H1 (cell line): ENCODE measurements at regions not wholly inside any gene's neighbourhood (a gene's known extent, or its start where the extent isn't known, plus 50 kb on each side); places are given as distances from the start of the nearest gene placed in this dataset.

Experiments
- CTCF ChIA-PET: fragments of 300-600 bp; sonication (Branson Sonifier 250); formaldehyde crosslinking; loops from one replicate; lab custom pipeline; 2021; ENCODE audit not compliant: partially characterized antibody; lab: Charles Lee
- POLR2A ChIA-PET: fragments of 300-600 bp; sonication (Branson Sonifier 250); formaldehyde crosslinking; loops from one replicate; lab custom pipeline; 2021; ENCODE audit warnings: inconsistent platforms; ENCODE audit not compliant: partially characterized antibody; lab: Charles Lee
- DNase-seq, 2 experiments: peaks; one replicate each; pipeline versions ENCODE4 v3.0.0 to v3.0.0-alpha.2; 2010 to 2022; ENCODE audit warnings: low spot score in 2 of 2, low read depth in 1 of 2, mixed read lengths in 1 of 2
- FAIRE-seq: peaks from 2 replicates; lab custom pipeline; 2011; peaks lifted over from hg19 to GRCh38; lab: Jason Lieb, UNC
- H2AFZ ChIP-seq: 2 replicates; pipeline ENCODE4 v1.8.1; 2012; ENCODE audit warnings: low read length, inconsistent platforms
- H2AK5ac ChIP-seq: 2 replicates; pipeline ENCODE4 v1.6.1; 2013; ENCODE audit warnings: low read depth, low read length
- H2BK120ac ChIP-seq: replicated peaks from 2 replicates; pipeline ENCODE3; 2013; ENCODE audit warnings: low read depth, low read length, inconsistent platforms
- H2BK12ac ChIP-seq: 2 replicates; pipeline ENCODE4 v1.6.1; 2013; ENCODE audit warnings: low read depth, low read length
- H2BK15ac ChIP-seq: 2 replicates; pipeline ENCODE4 v1.6.1; 2013; ENCODE audit warnings: low read length
- H2BK20ac ChIP-seq: 2 replicates; pipeline ENCODE4 v1.6.1; 2013; ENCODE audit warnings: low read length
- H2BK5ac ChIP-seq: 2 replicates; pipeline ENCODE4 v1.6.1; 2013; ENCODE audit warnings: low read depth, low read length
- H3K14ac ChIP-seq: 2 replicates; pipeline ENCODE4 v1.6.1; 2013; ENCODE audit warnings: inconsistent platforms; ENCODE audit not compliant: insufficient read length
- H3K18ac ChIP-seq: 2 replicates; pipeline ENCODE4 v1.6.1; 2013; ENCODE audit warnings: low read length; ENCODE audit errors: extremely low read depth
- H3K23ac ChIP-seq: 2 replicates; pipeline ENCODE4 v1.6.1; 2013; ENCODE audit warnings: inconsistent platforms; ENCODE audit not compliant: insufficient read length
- H3K23me2 ChIP-seq: 2 replicates; pipeline ENCODE4 v1.6.1; 2013; ENCODE audit warnings: low read depth, low read length
- H3K27ac ChIP-seq: 2 replicates; pipeline ENCODE4 v1.6.1; 2011; ENCODE audit warnings: low read depth, low read length, inconsistent platforms
- H3K27me3 ChIP-seq, 4 experiments: replicated peaks in 1 of 4; 1 replicate in 1 of 4; 2 replicates in 3 of 4; pipeline versions ENCODE4 v1.6.1 to v1.8.1; 2011 to 2013; ENCODE audit warnings: low read length in 3 of 4, mild to moderate bottlenecking in 3 of 4, inconsistent platforms in 2 of 4, mixed read lengths in 2 of 4, moderate library complexity in 1 of 4; ENCODE audit not compliant: control insufficient read depth in 3 of 4, insufficient read depth in 3 of 4; ENCODE audit errors: extremely low read depth in 1 of 4
- H3K36me3 ChIP-seq, 4 experiments: 2 replicates each; pipeline versions ENCODE4 v1.6.1 to v1.8.1; 2011 to 2013; ENCODE audit warnings: mild to moderate bottlenecking in 4 of 4, low read length in 3 of 4, moderate library complexity in 2 of 4, control low read depth in 1 of 4, inconsistent platforms in 1 of 4; ENCODE audit not compliant: insufficient read depth in 4 of 4, control insufficient read depth in 2 of 4
- H3K4ac ChIP-seq: replicated peaks from 2 replicates; pipeline ENCODE3; 2013; ENCODE audit warnings: low read length, low read depth, mixed read lengths, inconsistent platforms; ENCODE audit not compliant: insufficient read length
- H3K4me1 ChIP-seq, 4 experiments: replicated peaks in 1 of 4; 1 replicate in 1 of 4; 2 replicates in 3 of 4; pipeline versions ENCODE4 v1.6.1 to v1.8.1; 2011 to 2013; ENCODE audit warnings: low read length in 3 of 4, inconsistent platforms in 2 of 4, mixed read lengths in 1 of 4; ENCODE audit not compliant: insufficient read depth in 4 of 4, control insufficient read depth in 3 of 4
- H3K4me2 ChIP-seq, 2 experiments: 2 replicates each; pipeline versions ENCODE4 v1.6.1 to v1.8.1; 2011 to 2013; ENCODE audit warnings: low read depth in 2 of 2, low read length in 2 of 2, control low read depth in 1 of 2, inconsistent platforms in 1 of 2, mild to moderate bottlenecking in 1 of 2; ENCODE audit not compliant: insufficient read depth in 1 of 2
- H3K4me3 ChIP-seq, 4 experiments: fragments of 200-600, 300-600 bp in 1 of 4; sonication (generic), shearing (Covaris generic), sonication (Bioruptor Twin) in 1 of 4; 2 replicates each; pipeline versions ENCODE4 v1.5.1 to v1.8.1; 2011 to 2016; ENCODE audit warnings: low read length in 4 of 4, low read depth in 3 of 4, control low read depth in 2 of 4, inconsistent platforms in 2 of 4, mild to moderate bottlenecking in 2 of 4, mixed read lengths in 1 of 4, moderate library complexity in 1 of 4; ENCODE audit not compliant: insufficient read depth in 2 of 4; ENCODE audit errors: extremely low read depth in 1 of 4
- H3K56ac ChIP-seq: replicated peaks from 2 replicates; pipeline ENCODE3; 2013; ENCODE audit warnings: low read depth, mild to moderate bottlenecking, mixed read lengths, low read length, inconsistent platforms; ENCODE audit not compliant: insufficient read length
- H3K79me1 ChIP-seq: 2 replicates; pipeline ENCODE4 v1.6.1; 2013; ENCODE audit warnings: low read depth, low read length, control low read depth
- H3K79me2 ChIP-seq, 2 experiments: 2 replicates each; pipeline versions ENCODE4 v1.6.1 to v1.8.1; 2012 to 2013; ENCODE audit warnings: low read length in 2 of 2, mild to moderate bottlenecking in 2 of 2, inconsistent platforms in 1 of 2; ENCODE audit not compliant: insufficient read depth in 2 of 2, control insufficient read depth in 1 of 2
- H3K9ac ChIP-seq, 4 experiments: replicated peaks in 1 of 4; 1 replicate in 1 of 4; 2 replicates in 3 of 4; pipeline versions ENCODE4 v1.6.1 to v1.8.1; 2011 to 2013; ENCODE audit warnings: low read depth in 3 of 4, low read length in 3 of 4, control low read depth in 2 of 4, mild to moderate bottlenecking in 2 of 4, moderate library complexity in 2 of 4, inconsistent platforms in 1 of 4; ENCODE audit errors: extremely low read depth in 1 of 4
- H3K9me3 ChIP-seq, 2 experiments: 2 replicates each; pipeline versions ENCODE4 v1.6.1 to v1.8.1; 2012 to 2013; ENCODE audit warnings: mild to moderate bottlenecking in 2 of 2, moderate library complexity in 2 of 2, control low read depth in 1 of 2, inconsistent platforms in 1 of 2, low read depth in 1 of 2, low read length in 1 of 2, mixed read lengths in 1 of 2; ENCODE audit not compliant: insufficient read depth in 2 of 2
- H4K20me1 ChIP-seq, 2 experiments: replicated peaks in 1 of 2; 2 replicates each; pipeline versions ENCODE3 to v1.8.1; 2011 to 2013; ENCODE audit warnings: inconsistent platforms in 2 of 2, low read length in 2 of 2, mild to moderate bottlenecking in 1 of 2; ENCODE audit not compliant: insufficient read depth in 2 of 2, control insufficient read depth in 1 of 2
- H4K5ac ChIP-seq: 2 replicates; pipeline ENCODE4 v1.6.1; 2013; ENCODE audit warnings: low read length, low read depth, mixed read lengths, inconsistent platforms; ENCODE audit not compliant: insufficient read length
- H4K8ac ChIP-seq: 2 replicates; pipeline ENCODE4 v1.8.0; 2013; ENCODE audit warnings: mild to moderate bottlenecking, moderate library complexity, low read length, inconsistent platforms; ENCODE audit not compliant: insufficient read depth; ENCODE audit errors: extremely low read depth
- H4K91ac ChIP-seq: replicated peaks from 2 replicates; pipeline ENCODE3; 2013; ENCODE audit warnings: low read length, mixed read lengths, inconsistent platforms; ENCODE audit not compliant: insufficient read length
- ASH2L ChIP-seq: fragments of 200-600, 300-600 bp; sonication (generic); IDR thresholded peaks from one replicate; pipeline ENCODE4 v1.7.1; 2017; ENCODE audit warnings: low read length
- ATF3 ChIP-seq: IDR thresholded peaks from 2 replicates; pipeline ENCODE4 v1.6.1; 2011; ENCODE audit warnings: low read depth, mild to moderate bottlenecking, low read length; ENCODE audit not compliant: insufficient read depth
- BCL11A ChIP-seq, 2 experiments: IDR thresholded peaks; one replicate each; pipeline ENCODE4 v1.6.1; 2011; ENCODE audit warnings: low read depth in 2 of 2, low read length in 2 of 2, mild to moderate bottlenecking in 2 of 2
- CEBPB ChIP-seq: IDR thresholded peaks from 2 replicates; pipeline ENCODE4 v1.6.1; 2012; ENCODE audit warnings: low read depth, low read length
- CHD2 ChIP-seq: IDR thresholded peaks from 2 replicates; pipeline ENCODE4 v1.6.1; 2012; ENCODE audit warnings: low read length, improper control_type of control experiment
- EP300 ChIP-seq, 2 experiments: IDR thresholded peaks; 1 replicate in 1 of 2; 2 replicates in 1 of 2; pipeline ENCODE4 v1.6.1; 2011 to 2012; ENCODE audit warnings: low read depth in 2 of 2, low read length in 2 of 2, mild to moderate bottlenecking in 2 of 2, borderline replicate concordance in 1 of 2, inconsistent platforms in 1 of 2, moderate library complexity in 1 of 2
- KDM4A ChIP-seq: IDR thresholded peaks from one replicate; pipeline ENCODE4 v1.7.1; 2012; ENCODE audit warnings: low read depth, mild to moderate bottlenecking, moderate library complexity, low read length, inconsistent platforms; ENCODE audit not compliant: severe bottlenecking
- PHF8 ChIP-seq: fragments of 200-600 bp; sonication (generic); conservative IDR thresholded peaks from 2 replicates; pipeline ENCODE4 v1.7.1; 2012; ENCODE audit warnings: low read depth, mild to moderate bottlenecking, inconsistent platforms, low read length, moderate library complexity
- POU5F1 ChIP-seq: IDR thresholded peaks from 2 replicates; pipeline ENCODE4 v1.6.1; 2011; ENCODE audit warnings: low read depth, mild to moderate bottlenecking, low read length, moderate library complexity
- RXRA ChIP-seq: IDR thresholded peaks from 2 replicates; pipeline ENCODE4 v1.6.1; 2011; ENCODE audit warnings: low read depth, mild to moderate bottlenecking, low read length, moderate library complexity; ENCODE audit not compliant: insufficient read depth
- TBP ChIP-seq: IDR thresholded peaks from 2 replicates; pipeline ENCODE4 v1.6.1; 2011; ENCODE audit warnings: low read depth, low read length, improper control_type of control experiment
- WGBS, 2 experiments: shearing (Covaris generic) in 1 of 2; methylation state at CpG; one replicate each; pipeline versions ENCODE4 v1.1.6 to v1.1.7; 2013 to 2015; ENCODE audit warnings: low lambda C conversion rate in 2 of 2, mixed read lengths in 2 of 2, inconsistent platforms in 1 of 2, low coverage in 1 of 2, missing lambda C conversion rate in 1 of 2; ENCODE audit not compliant: insufficient replicate concordance in 2 of 2, insufficient coverage in 1 of 2, insufficient read length in 1 of 2; ENCODE audit errors: extremely low coverage in 1 of 2, missing lambda C conversion rate in 1 of 2; 5-methylcytosine and 5-hydroxymethylcytosine counted together
- TF ChIP-seq, protein P1 (sequence below), 3 experiments: IDR thresholded peaks; 1 replicate in 2 of 3; 2 replicates in 1 of 3; pipeline versions ENCODE4 v1.5.1 to v1.6.1; 2011; ENCODE audit warnings: low read length in 3 of 3, mild to moderate bottlenecking in 3 of 3, inconsistent platforms in 2 of 3, low read depth in 1 of 3, moderate library complexity in 1 of 3; ENCODE audit not compliant: insufficient read depth in 1 of 3; ENCODE audit errors: control extremely low read depth in 1 of 3

- Histone ChIP-seq H3K9ac (no peak overlapping the region), H2AK5ac (no peak overlapping the region), H2AFZ (no peak overlapping the region), H3K14ac (no peak overlapping the region), H2BK120ac (no peak overlapping the region), H4K5ac (no peak overlapping the region), H3K27me3 (no peaks in the 10 kb centered on the region), H3K36me3 (no peaks in the 10 kb centered on the region), H3K23ac (no peak overlapping the region), H3K4me2 (no peak overlapping the region), H4K20me1 (no peaks in the 10 kb centered on the region), H3K79me1 (no peaks in the 10 kb centered on the region), H4K8ac (no peak overlapping the region), H4K91ac (no peak overlapping the region), H3K9me3 (0 out of 4 replicates have a peak, but pooled peaks cover 0 to 3% of the 10 kb centered on the region in 2 experiments), H3K23me2 (no peaks in the 10 kb centered on the region), H3K4me3 (no peak overlapping the region), H3K27ac (no peak overlapping the region), H3K4me1 (no peaks in the 10 kb centered on the region), H3K56ac (no peak overlapping the region), H2BK12ac (no peak overlapping the region), H3K4ac (no peak overlapping the region), H2BK20ac (no peak overlapping the region), H2BK15ac (0 out of 2 replicates have a peak overlapping the region, but pooled peaks have one; percentile 90), H3K18ac (no peak overlapping the region), H3K79me2 (no peaks in the 10 kb centered on the region), H2BK5ac (no peak overlapping the region)
- POLR2A ChIA-PET = no interaction called here
- FAIRE-seq = no peak
- DNase-seq = no peak
- WGBS, 2 experiments = 88% methylated on average over 4 of the region's 4 CpGs; no CpG with 5 or more reads in 1 of the 2 experiments
- CTCF ChIA-PET = no interaction called here
- no peak for TF ChIP-seq TBP
- TF ChIP-seq ASH2L = no peak
- TF ChIP-seq RXRA = no peak
- TF ChIP-seq BCL11A (IDR thresholded peaks at IDR 0.05; ENCODE audit: low read depth in 2 of 2, low read length in 2 of 2) = no peak
- no peak for TF ChIP-seq KDM4A
- TF ChIP-seq, protein P1, sequence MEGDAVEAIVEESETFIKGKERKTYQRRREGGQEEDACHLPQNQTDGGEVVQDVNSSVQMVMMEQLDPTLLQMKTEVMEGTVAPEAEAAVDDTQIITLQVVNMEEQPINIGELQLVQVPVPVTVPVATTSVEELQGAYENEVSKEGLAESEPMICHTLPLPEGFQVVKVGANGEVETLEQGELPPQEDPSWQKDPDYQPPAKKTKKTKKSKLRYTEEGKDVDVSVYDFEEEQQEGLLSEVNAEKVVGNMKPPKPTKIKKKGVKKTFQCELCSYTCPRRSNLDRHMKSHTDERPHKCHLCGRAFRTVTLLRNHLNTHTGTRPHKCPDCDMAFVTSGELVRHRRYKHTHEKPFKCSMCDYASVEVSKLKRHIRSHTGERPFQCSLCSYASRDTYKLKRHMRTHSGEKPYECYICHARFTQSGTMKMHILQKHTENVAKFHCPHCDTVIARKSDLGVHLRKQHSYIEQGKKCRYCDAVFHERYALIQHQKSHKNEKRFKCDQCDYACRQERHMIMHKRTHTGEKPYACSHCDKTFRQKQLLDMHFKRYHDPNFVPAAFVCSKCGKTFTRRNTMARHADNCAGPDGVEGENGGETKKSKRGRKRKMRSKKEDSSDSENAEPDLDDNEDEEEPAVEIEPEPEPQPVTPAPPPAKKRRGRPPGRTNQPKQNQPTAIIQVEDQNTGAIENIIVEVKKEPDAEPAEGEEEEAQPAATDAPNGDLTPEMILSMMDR (IDR thresholded peaks at IDR 0.05; ENCODE audit: control extremely low read depth in 1 of 3, insufficient read depth in 1 of 3, low read depth in 1 of 3, low read length in 3 of 3) = no peak
- TF ChIP-seq ATF3 = no peak
- TF ChIP-seq CEBPB = no peak
- TF ChIP-seq CHD2 = no peak
- no peak for TF ChIP-seq POU5F1
- no peak for TF ChIP-seq PHF8
- no peak for TF ChIP-seq EP300 (IDR thresholded peaks at IDR 0.05; ENCODE audit: borderline replicate concordance in 1 of 2, low read depth in 2 of 2, low read length in 2 of 2)
Observed at GRCh38 chr6:76516924-76517323, 444.5 kb upstream of the IMPG1 start.
